IPS DF 6.9 (cell line): ENCODE measurements at regions not wholly inside any gene's neighbourhood (a gene's known extent, or its start where the extent isn't known, plus 50 kb on each side); places are given as distances from the start of the nearest gene placed in this dataset.

Experiments
- DNase-seq: peaks from one replicate; pipeline ENCODE4 v3.0.0-alpha.2; 2013; ENCODE audit warnings: low read depth, low spot score
- H3K27ac ChIP-seq: one replicate; pipeline ENCODE4 v1.5.1; 2013; ENCODE audit warnings: low read length, control low read depth
- H3K27me3 ChIP-seq: 2 replicates; pipeline ENCODE4 v1.6.1; 2013; ENCODE audit warnings: mild to moderate bottlenecking, low read length; ENCODE audit not compliant: control insufficient read depth, insufficient read depth
- H3K36me3 ChIP-seq: 2 replicates; pipeline ENCODE4 v1.6.1; 2013; ENCODE audit warnings: low read length; ENCODE audit not compliant: control insufficient read depth, insufficient read depth
- H3K4me1 ChIP-seq: 2 replicates; pipeline ENCODE4 v1.6.1; 2013; ENCODE audit warnings: low read length; ENCODE audit not compliant: control insufficient read depth, insufficient read depth
- H3K4me3 ChIP-seq: 2 replicates; pipeline ENCODE4 v1.5.1; 2013; ENCODE audit warnings: mild to moderate bottlenecking, low read length
- H3K9me3 ChIP-seq: 2 replicates; pipeline ENCODE4 v1.6.1; 2013; ENCODE audit warnings: low read length, inconsistent platforms; ENCODE audit not compliant: control insufficient read depth, insufficient read depth
- WGBS: extraction: QIAGEN DNeasy Blood & Tissue Kit; methylation state at CpG from one replicate; pipeline ENCODE4 v1.1.7; 2013; ENCODE audit warnings: mixed read lengths, missing lambda C conversion rate; ENCODE audit not compliant: insufficient read length, insufficient coverage; 5-methylcytosine and 5-hydroxymethylcytosine counted together

DNA sequence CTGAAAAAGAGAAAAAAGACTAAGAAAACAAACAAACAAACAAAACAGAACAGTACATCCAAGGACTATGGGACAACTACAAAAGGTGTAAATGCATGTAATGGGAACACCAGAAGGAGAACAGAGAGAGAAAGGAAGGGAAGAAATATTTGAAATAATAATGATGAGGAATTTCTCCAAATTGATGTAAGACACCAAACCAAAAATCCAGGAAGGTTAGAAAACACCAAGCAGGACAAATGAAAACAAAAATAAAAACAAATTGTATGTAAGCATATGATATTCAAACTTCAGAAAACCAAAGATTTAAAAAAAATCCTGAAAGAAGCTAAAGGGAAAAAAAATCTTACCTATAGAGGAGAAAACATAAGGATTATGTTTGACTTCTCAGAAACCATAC is 125.9 kb upstream of the ACTBL2 start:
- no peaks in the 10 kb centered on the region for H3K9me3 ChIP-seq
- H3K4me3 ChIP-seq = no peak overlapping the region
- no peaks in the 10 kb centered on the region for H3K27me3 ChIP-seq
- H3K4me1 ChIP-seq = no peaks in the 10 kb centered on the region; the same call in 1 of the 2 replicates
- no peak for DNase-seq
- no peak overlapping the region for H3K27ac ChIP-seq
- H3K36me3 ChIP-seq = no peaks in the 10 kb centered on the region

GRCh38 chr5:57601996-57602395 is 119.4 kb upstream of the ACTBL2 start:
- DNase-seq = no peak
- WGBS = no CpG with 5 or more reads among the region's 4 CpGs
- Histone ChIP-seq H3K4me3 (no peak overlapping the region), H3K27me3 (no peaks in the 10 kb centered on the region), H3K36me3 (no peaks in the 10 kb centered on the region), H3K4me1 (no peaks in the 10 kb centered on the region), H3K27ac (no peak overlapping the region), H3K9me3 (no peaks in the 10 kb centered on the region)

DNA sequence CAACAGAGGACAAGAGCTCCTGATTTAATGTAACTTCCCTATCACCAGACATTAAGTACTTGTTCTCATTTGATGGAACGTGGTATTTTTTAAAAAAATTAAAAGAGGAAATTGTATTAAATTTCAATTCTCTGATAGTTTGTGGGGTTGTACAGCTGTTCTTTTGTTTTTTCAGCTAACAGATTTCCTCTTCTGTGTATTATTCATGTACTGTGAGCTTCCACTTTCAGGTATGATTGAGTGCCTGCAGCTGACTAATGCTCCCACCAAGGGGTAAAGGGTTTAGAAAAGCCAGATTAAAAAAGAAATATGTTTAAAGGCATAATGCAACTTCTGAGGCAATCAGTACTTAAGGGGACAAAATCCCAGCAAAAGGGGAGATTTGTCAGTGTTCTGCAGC is 117.7 kb upstream of the ACTBL2 start:
- Histone ChIP-seq H3K36me3 (no peaks in the 10 kb centered on the region), H3K9me3 (no peaks in the 10 kb centered on the region), H3K4me1 (no peaks in the 10 kb centered on the region), H3K27me3 (no peaks in the 10 kb centered on the region), H3K4me3 (no peak overlapping the region), H3K27ac (no peak overlapping the region)
- no peak for DNase-seq
- no CpG with 5 or more reads among the region's 1 CpG for WGBS

- DNase-seq = no peak
- H3K27ac ChIP-seq = no peak overlapping the region
- WGBS = 100% methylated on average over 1 of the region's 3 CpGs
Observed at GRCh38 chr5:57598756-57599155, 116.1 kb upstream of the ACTBL2 start.

DNA sequence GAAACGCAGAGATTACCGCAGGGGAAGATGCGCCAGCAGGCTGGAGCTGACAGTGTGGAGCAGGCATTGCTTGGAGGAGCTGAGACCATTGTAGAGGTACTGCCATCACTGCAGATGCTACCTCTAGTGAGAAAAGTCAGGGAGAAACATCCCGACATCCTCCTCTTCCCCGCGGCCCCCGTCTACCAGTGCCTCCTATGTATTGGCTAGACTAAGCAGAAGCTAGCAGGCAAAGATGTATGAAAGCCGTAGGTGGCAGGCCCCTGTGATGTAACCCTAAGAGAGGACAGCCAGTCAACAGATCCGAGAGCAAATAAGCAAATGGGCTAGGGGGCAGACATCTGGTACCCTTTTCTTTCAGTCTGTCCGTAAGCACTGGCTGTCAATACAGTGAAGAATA is 115.5 kb upstream of the ACTBL2 start:
- Histone ChIP-seq H3K27ac (no peak overlapping the region), H3K4me1 (no peaks in the 10 kb centered on the region), H3K9me3 (no peaks in the 10 kb centered on the region), H3K36me3 (no peaks in the 10 kb centered on the region), H3K27me3 (no peaks in the 10 kb centered on the region), H3K4me3 (no peak overlapping the region)
- no CpG with 5 or more reads among the region's 10 CpGs for WGBS
- DNase-seq = no peak

More at GRCh38 chr5:57598756-57599155, 116.1 kb upstream of the ACTBL2 start:
- Histone ChIP-seq H3K9me3 (no peaks in the 10 kb centered on the region), H3K27me3 (no peaks in the 10 kb centered on the region), H3K4me3 (no peak overlapping the region), H3K4me1 (no peaks in the 10 kb centered on the region), H3K36me3 (no peaks in the 10 kb centered on the region)

DNA sequence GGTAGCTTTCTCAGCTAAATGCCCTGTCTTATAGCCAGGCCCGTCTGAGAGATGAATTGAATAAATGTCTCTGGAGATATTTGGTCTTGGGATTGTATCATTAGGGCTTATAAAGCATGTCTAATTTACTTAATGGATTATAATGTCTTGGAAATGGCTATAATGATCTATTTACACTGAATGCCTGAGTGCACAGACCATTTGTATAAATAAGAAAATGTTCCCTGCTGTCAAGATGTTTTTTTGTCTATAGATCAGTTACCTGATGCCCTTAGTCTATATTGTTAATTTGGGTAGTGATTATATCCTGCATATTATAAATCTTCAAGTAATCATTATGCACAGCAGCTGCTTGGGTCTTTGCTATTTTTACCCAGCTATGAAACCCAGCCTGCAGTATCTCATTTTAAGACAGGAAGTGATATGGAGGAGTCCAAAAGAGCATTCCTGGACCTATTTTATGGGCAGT is 112.9 kb upstream of the ACTBL2 start:
- Histone ChIP-seq H3K9me3 (no peaks in the 10 kb centered on the region), H3K27ac (no peak overlapping the region), H3K36me3 (no peaks in the 10 kb centered on the region), H3K4me3 (no peak overlapping the region), H3K4me1 (no peaks in the 10 kb centered on the region), H3K27me3 (no peaks in the 10 kb centered on the region)
- DNase-seq = no peak
- WGBS = no CpG with 5 or more reads among the region's 1 CpG

- H3K9me3 ChIP-seq = no peaks in the 10 kb centered on the region
- no CpG with 5 or more reads among the region's 6 CpGs for WGBS
- DNase-seq = no peak
- no peak overlapping the region for H3K27ac ChIP-seq
- no peaks in the 10 kb centered on the region for H3K36me3 ChIP-seq
- H3K4me3 ChIP-seq = no peak overlapping the region
- no peaks in the 10 kb centered on the region for H3K27me3 ChIP-seq
- H3K4me1 ChIP-seq = no peaks in the 10 kb centered on the region
Observed at GRCh38 chr5:57594436-57594835, 111.8 kb upstream of the ACTBL2 start.

DNA sequence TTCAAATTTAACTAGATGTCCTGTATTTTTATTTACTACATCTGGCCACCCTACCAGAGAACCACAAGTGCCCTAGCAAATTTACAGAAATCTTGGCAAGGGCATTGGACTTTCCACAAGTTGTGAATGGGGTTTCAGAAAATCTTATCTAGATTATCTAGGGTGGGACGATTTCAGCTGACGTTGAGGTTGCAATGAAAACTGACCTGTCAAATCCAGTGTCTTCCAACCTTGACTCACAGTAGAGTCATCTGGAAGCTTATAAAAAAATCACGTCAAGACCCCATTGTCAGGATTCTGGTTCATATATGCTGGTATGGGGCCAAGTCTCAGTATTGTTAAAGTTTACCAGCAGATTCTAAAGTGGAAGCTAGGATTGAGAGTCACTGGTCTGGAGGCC is 109.6 kb upstream of the ACTBL2 start:
- Histone ChIP-seq H3K4me3 (no peak overlapping the region), H3K27ac (no peak overlapping the region), H3K9me3 (no peaks in the 10 kb centered on the region), H3K4me1 (no peaks in the 10 kb centered on the region), H3K36me3 (no peaks in the 10 kb centered on the region), H3K27me3 (no peaks in the 10 kb centered on the region)
- DNase-seq = no peak
- whole genome bisulfite sequencing = no CpG with 5 or more reads among the region's 3 CpGs

GRCh38 chr5:57586649-57587048 is 104.0 kb upstream of the ACTBL2 start:
- no peaks in the 10 kb centered on the region for H3K27me3 ChIP-seq
- no peaks in the 10 kb centered on the region for H3K36me3 ChIP-seq
- no peaks in the 10 kb centered on the region for H3K9me3 ChIP-seq
- no peak overlapping the region for H3K27ac ChIP-seq
- no peak for DNase-seq
- no peak overlapping the region for H3K4me3 ChIP-seq
- no CpG with 5 or more reads among the region's 1 CpG for WGBS
- no peaks in the 10 kb centered on the region for H3K4me1 ChIP-seq

GRCh38 chr5:57582578-57583070 is 100.0 kb upstream of the ACTBL2 start:
- Histone ChIP-seq H3K4me1 (no peaks in the 10 kb centered on the region), H3K4me3 (no peak overlapping the region), H3K36me3 (no peaks in the 10 kb centered on the region), H3K27me3 (no peaks in the 10 kb centered on the region), H3K27ac (no peak overlapping the region), H3K9me3 (no peaks in the 10 kb centered on the region)
- no peak for DNase-seq
- no CpG with 5 or more reads among the region's 3 CpGs for WGBS

DNA sequence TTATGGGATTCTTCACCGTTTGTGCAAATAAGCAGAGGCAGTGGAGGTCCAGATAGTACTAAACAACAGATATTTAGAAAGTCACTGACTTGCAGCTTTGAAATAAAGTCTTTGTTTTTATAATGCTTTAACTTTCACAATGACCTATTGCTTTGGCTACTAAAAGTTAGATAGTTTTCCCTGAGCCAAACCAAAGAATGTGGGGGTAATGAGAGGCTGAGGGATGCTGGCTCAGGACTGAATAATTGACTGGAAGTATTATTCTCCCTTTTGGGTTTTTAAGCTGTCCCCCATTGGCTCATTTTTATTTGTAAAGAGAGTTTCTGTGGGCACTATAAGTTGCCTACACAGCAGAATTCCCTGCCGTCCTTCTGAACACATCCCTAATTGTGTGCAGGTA is 99.2 kb upstream of the ACTBL2 start:
- H3K27me3 ChIP-seq = no peaks in the 10 kb centered on the region
- H3K4me3 ChIP-seq = no peak overlapping the region
- H3K4me1 ChIP-seq = no peaks in the 10 kb centered on the region
- H3K27ac ChIP-seq = no peak overlapping the region
- no peaks in the 10 kb centered on the region for H3K9me3 ChIP-seq
- no peak for DNase-seq
- no CpG with 5 or more reads among the region's 2 CpGs for WGBS
- no peaks in the 10 kb centered on the region for H3K36me3 ChIP-seq
